GM12878 (cell line): ENCODE measurements at regions not wholly inside any gene's neighbourhood (a gene's known extent, or its start where the extent isn't known, plus 50 kb on each side); places are given as distances from the start of the nearest gene placed in this dataset.

Experiments
- ATAC-seq: fragments of 200-7000 bp; cut with Tn5 transposase; 3 replicates; pipeline ENCODE4 v1.9.1; 2020; ENCODE audit warnings: mild to moderate bottlenecking, moderate library complexity
- BruUV-seq: library from RNA; stranded (reverse); fragments of 400-500 nt; replicated peaks from 2 replicates; lab custom pipeline; 2021; lab: Mats Ljungman, UMichigan
- CTCF ChIA-PET: fragments of 300-600 bp; sonication (Branson Sonifier 250); formaldehyde crosslinking; extraction: SDS; loops from one replicate; lab custom pipeline; 2021; ENCODE audit warnings: inconsistent platforms; lab: Yijun Ruan, JAX
- POLR2A ChIA-PET: fragments of 350-600 bp; formaldehyde crosslinking; extraction: SDS; loops from one replicate; lab custom pipeline; 2021; ENCODE audit warnings: inconsistent platforms; lab: Charles Lee
- RAD21 ChIA-PET: fragments of 300-600 bp; sonication (Branson Sonifier 250); formaldehyde crosslinking; loops from one replicate; lab custom pipeline; 2023; ENCODE audit warnings: antibody characterized with exemption; ENCODE audit not compliant: unreplicated experiment; lab: Charles Lee
- SMC1A ChIA-PET: fragments of 300-600 bp; sonication (Branson Sonifier 250); formaldehyde crosslinking; loops from one replicate; lab custom pipeline; 2023; ENCODE audit not compliant: unreplicated experiment, uncharacterized antibody; lab: Charles Lee
- DNase-seq: peaks from one replicate; pipeline ENCODE4 v3.0.0-alpha.2; 2011; ENCODE audit warnings: low read depth, low spot score
- FAIRE-seq: peaks from 3 replicates; lab custom pipeline; 2011; peaks lifted over from hg19 to GRCh38; lab: Jason Lieb, UNC
- H2AFZ ChIP-seq: 2 replicates; pipeline ENCODE4 v1.6.0; 2011; ENCODE audit warnings: low read depth, low read length, control low read depth; ENCODE audit not compliant: control insufficient read depth
- H3K27ac ChIP-seq: 2 replicates; pipeline ENCODE4 v1.5.1; 2011; ENCODE audit warnings: control low read depth; ENCODE audit not compliant: control insufficient read depth, insufficient read depth
- H3K27me3 ChIP-seq, 2 experiments: replicated peaks in 1 of 2; 2 replicates each; pipeline versions ENCODE4 v1.6.0 to v1.6.1; 2011; ENCODE audit warnings: low read length in 1 of 2; ENCODE audit not compliant: control insufficient read depth in 2 of 2, insufficient read depth in 2 of 2
- H3K36me3 ChIP-seq, 2 experiments: 2 replicates each; pipeline ENCODE4 v1.5.1; 2011; ENCODE audit warnings: low read length in 1 of 2; ENCODE audit not compliant: control insufficient read depth in 2 of 2, insufficient read depth in 2 of 2
- H3K4me1 ChIP-seq: 2 replicates; pipeline ENCODE4 v1.6.1; 2011; ENCODE audit warnings: mild to moderate bottlenecking, low read length, moderate library complexity, mixed read lengths; ENCODE audit not compliant: control insufficient read depth, insufficient read depth
- H3K4me2 ChIP-seq: 2 replicates; pipeline ENCODE4 v1.6.0; 2011; ENCODE audit warnings: control low read depth; ENCODE audit not compliant: control insufficient read depth, insufficient read depth
- H3K4me3 ChIP-seq: fragments of 200-600 bp; sonication (generic); 2 replicates; pipeline ENCODE4 v1.5.1; 2016
- H3K79me2 ChIP-seq: 2 replicates; pipeline ENCODE4 v1.6.0; 2011; ENCODE audit warnings: low read length; ENCODE audit not compliant: control insufficient read depth, insufficient read depth
- H3K9ac ChIP-seq: 2 replicates; pipeline ENCODE4 v1.8.0; 2011; ENCODE audit warnings: low read length, control low read depth, mixed read lengths; ENCODE audit not compliant: control insufficient read depth, insufficient read depth
- H3K9me3 ChIP-seq: replicated peaks from 3 replicates; pipeline ENCODE4 v1.5.1; 2011; ENCODE audit warnings: mild to moderate bottlenecking, low read length; ENCODE audit not compliant: control insufficient read depth, insufficient read depth
- H4K20me1 ChIP-seq: 2 replicates; pipeline ENCODE4 v1.6.0; 2011; ENCODE audit not compliant: control insufficient read depth, insufficient read depth
- BCL11A ChIP-seq: IDR thresholded peaks from 2 replicates; pipeline ENCODE4 v1.6.1; 2011; ENCODE audit warnings: low read depth, low read length
- CREM ChIP-seq: IDR thresholded peaks from 2 replicates; pipeline ENCODE4 v1.6.1; 2014; ENCODE audit warnings: antibody characterized with exemption, low read depth
- E2F4 ChIP-seq: IDR thresholded peaks from 2 replicates; pipeline ENCODE4 v1.6.1; 2012; ENCODE audit warnings: low read depth, low read length, improper control_type of control experiment
- ETV6 ChIP-seq, 2 experiments: fragments of 450-650 bp in 1 of 2; IDR thresholded peaks in 1 of 2; conservative IDR thresholded peaks in 1 of 2; 2 replicates each; pipeline ENCODE4 v1.6.1; 2014; ENCODE audit warnings: antibody characterized with exemption in 1 of 2, borderline replicate concordance in 1 of 2, low read depth in 1 of 2, mild to moderate bottlenecking in 1 of 2, moderate library complexity in 1 of 2
- HDAC6 ChIP-seq: fragments of 200-600 bp; sonication (generic); IDR thresholded peaks from one replicate; pipeline ENCODE4 v1.8.0; 2017; ENCODE audit warnings: antibody characterized with exemption; ENCODE audit not compliant: unreplicated experiment
- JUNB ChIP-seq: IDR thresholded peaks from 2 replicates; pipeline ENCODE4 v1.6.1; 2016; ENCODE audit warnings: antibody characterized with exemption, mild to moderate bottlenecking
- MTA2 ChIP-seq: fragments of 450-650 bp; IDR thresholded peaks from 2 replicates; pipeline ENCODE4 v1.6.1; 2016; ENCODE audit warnings: low read depth, mild to moderate bottlenecking, moderate library complexity
- PKNOX1 ChIP-seq: fragments of 450-650 bp; IDR thresholded peaks from 2 replicates; pipeline ENCODE4 v1.6.1; 2016; ENCODE audit warnings: mild to moderate bottlenecking
- PML ChIP-seq: IDR thresholded peaks from 2 replicates; pipeline ENCODE4 v1.6.1; 2012; ENCODE audit warnings: low read length, inconsistent platforms
- POLR2A ChIP-seq: IDR thresholded peaks from 2 replicates; pipeline ENCODE4 v1.6.1; 2011; ENCODE audit warnings: low read depth, mild to moderate bottlenecking, low read length
- SIX5 ChIP-seq: IDR thresholded peaks from 2 replicates; pipeline ENCODE4 v1.6.1; 2011; ENCODE audit warnings: mild to moderate bottlenecking, low read depth, low read length, moderate library complexity; ENCODE audit not compliant: severe bottlenecking
- SPI1 ChIP-seq: IDR thresholded peaks from 2 replicates; pipeline ENCODE4 v1.6.1; 2011; ENCODE audit warnings: low read depth, mild to moderate bottlenecking, low read length, moderate library complexity, borderline replicate concordance; ENCODE audit not compliant: insufficient read depth
- TARDBP ChIP-seq: IDR thresholded peaks from 2 replicates; pipeline ENCODE4 v1.6.1; 2016; ENCODE audit warnings: borderline replicate concordance
- ZBTB4 ChIP-seq: fragments of 450-650 bp; formaldehyde crosslinking; IDR thresholded peaks from 2 replicates; pipeline ENCODE4 v1.4.0; 2022; ENCODE audit warnings: mild to moderate bottlenecking, moderate library complexity
- WGBS: methylation state at CpG from one replicate; pipeline ENCODE4 v1.1.6; 2016; ENCODE audit warnings: low lambda C conversion rate; ENCODE audit not compliant: insufficient replicate concordance, insufficient coverage; ENCODE audit errors: missing lambda C conversion rate; 5-methylcytosine and 5-hydroxymethylcytosine counted together
- in situ Hi-C: fragments of 300-500 bp; cut with MboI; formaldehyde crosslinking; loops from 9 replicates; pipeline ENCODE4 v1.14.3; 2018; ENCODE audit warnings: mixed read lengths
- intact Hi-C: fragments of 100-400 bp; cut with micrococcal nuclease; formaldehyde crosslinking; loops from one replicate; pipeline ENCODE4 v1.14.2; 2022; ENCODE audit not compliant: unreplicated experiment
- TF ChIP-seq, protein P1 (sequence below): IDR thresholded peaks from 2 replicates; pipeline ENCODE4 v1.6.1; 2011; ENCODE audit warnings: mild to moderate bottlenecking, low read depth, low read length, moderate library complexity; ENCODE audit not compliant: insufficient replicate concordance

- Histone ChIP-seq H3K79me2 (no peaks in the 10 kb centered on the region), H2AFZ (no peak overlapping the region), H3K27me3 (no peaks in the 10 kb centered on the region), H3K4me3 (no peak overlapping the region), H3K9ac (no peak overlapping the region), H4K20me1 (no peaks in the 10 kb centered on the region), H3K36me3 (no peaks in the 10 kb centered on the region), H3K9me3 (no peaks in the 10 kb centered on the region), H3K4me2 (no peak overlapping the region), H3K4me1 (no peaks in the 10 kb centered on the region), H3K27ac (no peak overlapping the region)
- SMC1A ChIA-PET: interaction anchor here (0.8 to 7.0 kb wide), 11 partner anchors 9 to 320 kb away, joined by 3 to 81 read pairs (median 9); no protein-coding TSS in a partner anchor
- intact Hi-C loops: no loop called here
- no TSS peak for BruUV-seq
- ATAC-seq (no peak), FAIRE-seq (no peak), DNase-seq (no peak)
- POLR2A ChIA-PET: interaction anchor here (0.5 to 0.9 kb wide), 2 partner anchors 15 to 99 kb away, joined by 4 read pairs; no protein-coding TSS in a partner anchor
- CTCF ChIA-PET: interaction anchor here (2.2 kb wide), 1 partner anchor 9 kb away, joined by 5 read pairs; no protein-coding TSS in a partner anchor
- 90% methylated on average over 5 of the region's 5 CpGs for WGBS
- RAD21 ChIA-PET: interaction anchor here (2.0 to 5.2 kb wide), 4 partner anchors 24 to 52 kb away, joined by 7 to 41 read pairs (median 10); no protein-coding TSS in a partner anchor
- in situ Hi-C loops: no loop called here
- TF ChIP-seq PKNOX1: no peak
- no peak for TF ChIP-seq TARDBP
- no peak for TF ChIP-seq JUNB
- no peak for TF ChIP-seq BCL11A
- no peak for TF ChIP-seq ZBTB4
- no peak for TF ChIP-seq MTA2
- no peak for TF ChIP-seq POLR2A
- no peak for TF ChIP-seq SPI1
- TF ChIP-seq, protein P1, sequence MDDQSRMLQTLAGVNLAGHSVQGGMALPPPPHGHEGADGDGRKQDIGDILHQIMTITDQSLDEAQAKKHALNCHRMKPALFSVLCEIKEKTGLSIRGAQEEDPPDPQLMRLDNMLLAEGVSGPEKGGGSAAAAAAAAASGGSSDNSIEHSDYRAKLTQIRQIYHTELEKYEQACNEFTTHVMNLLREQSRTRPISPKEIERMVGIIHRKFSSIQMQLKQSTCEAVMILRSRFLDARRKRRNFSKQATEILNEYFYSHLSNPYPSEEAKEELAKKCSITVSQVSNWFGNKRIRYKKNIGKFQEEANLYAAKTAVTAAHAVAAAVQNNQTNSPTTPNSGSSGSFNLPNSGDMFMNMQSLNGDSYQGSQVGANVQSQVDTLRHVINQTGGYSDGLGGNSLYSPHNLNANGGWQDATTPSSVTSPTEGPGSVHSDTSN: no peak
- TF ChIP-seq PML: no peak
- TF ChIP-seq HDAC6: no peak
- TF ChIP-seq SIX5: no peak
- no peak for TF ChIP-seq CREM
- TF ChIP-seq E2F4: no peak
- no peak for TF ChIP-seq ETV6 (conservative IDR thresholded peaks at IDR 0.05 in 1 of 2, IDR thresholded peaks at IDR 0.05 in 1 of 2; ENCODE audit: borderline replicate concordance in 1 of 2, low read depth in 1 of 2)
These were observed 84.7 kb upstream of the MDM1 start for GRCh38 chr12:68416826-68417225.
